Liver (tissue), 3 donors: ENCODE measurements at regions not wholly inside any gene's neighbourhood (a gene's known extent, or its start where the extent isn't known, plus 50 kb on each side); places are given as distances from the start of the nearest gene placed in this dataset.

Source experiments
- CTCF ChIP-seq: fragments of 150-350 bp; IDR thresholded peaks from 2 replicates; pipeline ENCODE4 v1.5.1; 2017; ENCODE audit warnings: improper control_type of control experiment, low read depth, low read length; ENCODE audit not compliant: missing input control
- JUND ChIP-seq, 2 donors: IDR thresholded peaks; 2 replicates each; pipeline ENCODE4 v1.6.1; 2016; ENCODE audit warnings: antibody characterized with exemption in 2 of 2
- donor health status: healthy.
- donor health status: healthy.

GRCh38 chr6:151699719-151700118, 107.8 kb upstream of the ESR1 start:
- TF ChIP-seq CTCF (no peak), JUND (IDR thresholded peaks at IDR 0.05) (peak; percentile 21 to 55)
